Uterus (tissue), 2 donors: ENCODE measurements at regions not wholly inside any gene's neighbourhood (a gene's known extent, or its start where the extent isn't known, plus 50 kb on each side); places are given as distances from the start of the nearest gene placed in this dataset.

Source experiments
- POLR2A ChIP-seq, 2 donors: fragments of 450-650 bp; IDR thresholded peaks; one replicate each; pipeline ENCODE4 v1.6.1; 2016; ENCODE audit warnings: antibody characterized with exemption in 2 of 2, mild to moderate bottlenecking in 1 of 2, moderate library complexity in 1 of 2
- TF ChIP-seq, protein P1 (sequence below), 4 experiments: fragments of 200-600 bp in 2 of 4; fragments of 450-650 bp in 2 of 4; sonication (generic) in 2 of 4; IDR thresholded peaks; one replicate each; pipeline ENCODE4 v1.5.1; 2016 to 2019; ENCODE audit warnings: antibody characterized with exemption in 4 of 4, mild to moderate bottlenecking in 2 of 4, moderate library complexity in 1 of 4

DNA sequence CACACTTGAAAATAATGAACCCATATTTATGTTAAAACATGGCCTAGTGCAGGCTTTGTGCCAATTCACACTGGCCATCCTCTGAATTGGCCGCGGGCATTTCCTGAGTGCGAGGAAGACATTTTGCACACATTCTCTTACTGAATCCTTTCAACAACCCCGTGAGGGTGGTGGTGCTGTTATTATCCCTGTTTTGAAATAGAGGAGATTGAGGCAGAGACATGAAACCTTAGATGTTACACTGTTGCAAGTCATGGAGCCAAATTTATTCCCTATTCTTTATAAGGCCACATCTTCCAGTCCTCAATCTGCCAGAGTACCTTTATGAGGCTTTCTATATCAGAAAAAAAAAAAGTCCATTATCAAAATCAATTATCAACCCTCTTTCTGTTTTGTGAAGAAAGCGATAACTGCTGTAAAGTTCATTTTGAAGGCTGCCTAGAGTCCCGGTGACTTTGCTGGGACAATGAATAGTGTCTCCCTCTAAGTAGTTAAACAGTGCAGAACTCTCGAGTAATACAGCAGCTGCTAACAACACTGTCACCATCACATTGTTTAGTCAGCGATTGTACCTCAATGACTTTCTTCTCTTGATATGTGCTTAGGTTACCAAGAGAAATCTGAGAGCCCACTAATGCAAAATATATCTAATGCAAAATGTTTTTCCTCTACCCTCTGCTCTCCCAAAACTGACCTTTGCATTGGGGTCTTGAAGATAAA is 242.3 kb upstream of the PPARGC1A start:
- TF ChIP-seq, protein P1, sequence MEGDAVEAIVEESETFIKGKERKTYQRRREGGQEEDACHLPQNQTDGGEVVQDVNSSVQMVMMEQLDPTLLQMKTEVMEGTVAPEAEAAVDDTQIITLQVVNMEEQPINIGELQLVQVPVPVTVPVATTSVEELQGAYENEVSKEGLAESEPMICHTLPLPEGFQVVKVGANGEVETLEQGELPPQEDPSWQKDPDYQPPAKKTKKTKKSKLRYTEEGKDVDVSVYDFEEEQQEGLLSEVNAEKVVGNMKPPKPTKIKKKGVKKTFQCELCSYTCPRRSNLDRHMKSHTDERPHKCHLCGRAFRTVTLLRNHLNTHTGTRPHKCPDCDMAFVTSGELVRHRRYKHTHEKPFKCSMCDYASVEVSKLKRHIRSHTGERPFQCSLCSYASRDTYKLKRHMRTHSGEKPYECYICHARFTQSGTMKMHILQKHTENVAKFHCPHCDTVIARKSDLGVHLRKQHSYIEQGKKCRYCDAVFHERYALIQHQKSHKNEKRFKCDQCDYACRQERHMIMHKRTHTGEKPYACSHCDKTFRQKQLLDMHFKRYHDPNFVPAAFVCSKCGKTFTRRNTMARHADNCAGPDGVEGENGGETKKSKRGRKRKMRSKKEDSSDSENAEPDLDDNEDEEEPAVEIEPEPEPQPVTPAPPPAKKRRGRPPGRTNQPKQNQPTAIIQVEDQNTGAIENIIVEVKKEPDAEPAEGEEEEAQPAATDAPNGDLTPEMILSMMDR (IDR thresholded peaks at IDR 0.05) = no peak
- TF ChIP-seq POLR2A (IDR thresholded peaks at IDR 0.05) = no peak
